RKO (cell line): ENCODE measurements at regions not wholly inside any gene's neighbourhood (a gene's known extent, or its start where the extent isn't known, plus 50 kb on each side); places are given as distances from the start of the nearest gene placed in this dataset.
"Not testable (repeated sequence)": the region's sequence is repeated elsewhere in the genome, so short reads cannot be mapped to it uniquely, and the experiment has no call there.

Experiments
- DNase-seq: peaks from one replicate; pipeline ENCODE4 v3.0.0-alpha.2; 2016; ENCODE audit warnings: low spot score

GRCh38 chr6:37580176-37580955 is 80.7 kb upstream of the CCDC167 start:
- peak; percentile 27 for DNase-seq

GRCh38 chr6:37579444-37580067 is 79.9 kb upstream of the CCDC167 start:
- no peak for DNase-seq

GRCh38 chr6:37578104-37578503 is 78.4 kb upstream of the CCDC167 start:
- DNase-seq, result no peak

- peak; percentile 85 for DNase-seq
These were observed 76.6 kb upstream of the CCDC167 start for GRCh38 chr6:37576336-37576737.

- no peak for DNase-seq
These were observed 75.5 kb upstream of the CCDC167 start for GRCh38 chr6:37575221-37575620.

- no peak for DNase-seq
These were observed 72.6 kb upstream of the CCDC167 start for GRCh38 chr6:37572334-37572733.

GRCh38 chr6:37570482-37571133 is 70.9 kb upstream of the CCDC167 start:
- DNase-seq, result no peak

- no peak for DNase-seq
These were observed 70.2 kb upstream of the CCDC167 start for GRCh38 chr6:37569743-37570481.

GRCh38 chr6:37569317-37569716 is 69.6 kb upstream of the CCDC167 start:
- no peak for DNase-seq

- no peak for DNase-seq
These were observed 67.3 kb upstream of the CCDC167 start for GRCh38 chr6:37566950-37567349.

GRCh38 chr6:37566111-37566949 is 66.6 kb upstream of the CCDC167 start:
- DNase-seq, result no peak

GRCh38 chr6:37565267-37566110 is 65.8 kb upstream of the CCDC167 start:
- DNase-seq, result no peak

- not testable (repeated sequence) for DNase-seq
These were observed 63.2 kb upstream of the CCDC167 start for GRCh38 chr6:37562926-37563288.

- no peak for DNase-seq
These were observed 61.7 kb upstream of the CCDC167 start for GRCh38 chr6:37561361-37561760.

- DNase-seq, result no peak
These were observed 61.0 kb upstream of the CCDC167 start for GRCh38 chr6:37560737-37561103.

- no peak for DNase-seq
These were observed 59.8 kb upstream of the CCDC167 start for GRCh38 chr6:37559501-37559900.

GRCh38 chr6:37559050-37559449 is 59.4 kb upstream of the CCDC167 start:
- DNase-seq, result no peak

- no peak for DNase-seq
These were observed 59.0 kb upstream of the CCDC167 start for GRCh38 chr6:37558646-37559045.

- no peak for DNase-seq
These were observed 58.5 kb upstream of the CCDC167 start for GRCh38 chr6:37558168-37558567.

GRCh38 chr6:37557645-37558114 is 58.0 kb upstream of the CCDC167 start:
- no peak for DNase-seq
